Colonic mucosa (tissue), 4 donors: ENCODE measurements at regions not wholly inside any gene's neighbourhood (a gene's known extent, or its start where the extent isn't known, plus 50 kb on each side); places are given as distances from the start of the nearest gene placed in this dataset.

ENCODE experiments used
- DNase-seq: peaks from one replicate; pipeline ENCODE4 v3.0.0-alpha.2; 2020
- H3K27ac ChIP-seq: fragments of 200-600 bp; one replicate; pipeline ENCODE4 v1.8.0; 2021
- H3K27me3 ChIP-seq: fragments of 200-600 bp; one replicate; pipeline ENCODE4 v1.8.0; 2021
- H3K36me3 ChIP-seq: fragments of 200-600 bp; one replicate; pipeline ENCODE4 v1.8.0; 2021
- H3K4me1 ChIP-seq: fragments of 200-600 bp; one replicate; pipeline ENCODE4 v1.8.0; 2021; ENCODE audit warnings: mild to moderate bottlenecking
- H3K4me3 ChIP-seq: fragments of 200-600 bp; one replicate; pipeline ENCODE4 v1.8.0; 2021
- H3K9ac ChIP-seq, 2 donors: one replicate each; pipeline ENCODE4 v1.7.0; 2013; ENCODE audit warnings: control low read depth in 2 of 2, low read depth in 2 of 2, low read length in 2 of 2
- H3K9me3 ChIP-seq: fragments of 200-600 bp; one replicate; pipeline ENCODE4 v1.8.0; 2021
- intact Hi-C: fragments of 100-400 bp; cut with DNase I; formaldehyde crosslinking; loops from one replicate; pipeline ENCODE4 v1.14.1; 2022
- TF ChIP-seq, protein P1 (sequence below): fragments of 200-600 bp; IDR thresholded peaks from one replicate; pipeline ENCODE4 v1.8.0; 2022; ENCODE audit warnings: antibody characterized with exemption, mild to moderate bottlenecking
- donor health status: healthy.
- donor health status: DM: no; HTN: no; CAD: no.
- donor health status: DM: no; HTN: no; CAD: no.

DNA sequence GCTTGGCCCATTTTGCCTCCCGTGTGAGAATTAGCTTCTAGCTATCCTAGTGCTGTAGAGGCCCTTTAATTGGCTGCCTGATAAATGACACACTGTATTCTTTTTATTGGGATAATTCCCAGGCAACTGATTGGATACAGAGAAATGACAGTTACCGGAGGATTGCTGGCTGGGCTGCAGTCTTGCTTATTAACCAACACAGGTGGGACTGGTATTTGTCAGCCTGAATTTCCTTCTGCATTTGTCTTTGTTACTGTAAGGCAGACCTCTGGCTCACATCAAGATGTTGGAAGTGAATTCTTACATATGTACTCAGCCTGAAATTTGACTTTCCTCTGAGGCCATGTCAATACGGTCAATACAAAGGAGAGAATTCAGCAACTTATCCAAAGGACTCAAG, 650.8 kb upstream of the SOX9 start:
- no peaks in the 10 kb centered on the region for H3K9me3 ChIP-seq
- TF ChIP-seq, protein P1, sequence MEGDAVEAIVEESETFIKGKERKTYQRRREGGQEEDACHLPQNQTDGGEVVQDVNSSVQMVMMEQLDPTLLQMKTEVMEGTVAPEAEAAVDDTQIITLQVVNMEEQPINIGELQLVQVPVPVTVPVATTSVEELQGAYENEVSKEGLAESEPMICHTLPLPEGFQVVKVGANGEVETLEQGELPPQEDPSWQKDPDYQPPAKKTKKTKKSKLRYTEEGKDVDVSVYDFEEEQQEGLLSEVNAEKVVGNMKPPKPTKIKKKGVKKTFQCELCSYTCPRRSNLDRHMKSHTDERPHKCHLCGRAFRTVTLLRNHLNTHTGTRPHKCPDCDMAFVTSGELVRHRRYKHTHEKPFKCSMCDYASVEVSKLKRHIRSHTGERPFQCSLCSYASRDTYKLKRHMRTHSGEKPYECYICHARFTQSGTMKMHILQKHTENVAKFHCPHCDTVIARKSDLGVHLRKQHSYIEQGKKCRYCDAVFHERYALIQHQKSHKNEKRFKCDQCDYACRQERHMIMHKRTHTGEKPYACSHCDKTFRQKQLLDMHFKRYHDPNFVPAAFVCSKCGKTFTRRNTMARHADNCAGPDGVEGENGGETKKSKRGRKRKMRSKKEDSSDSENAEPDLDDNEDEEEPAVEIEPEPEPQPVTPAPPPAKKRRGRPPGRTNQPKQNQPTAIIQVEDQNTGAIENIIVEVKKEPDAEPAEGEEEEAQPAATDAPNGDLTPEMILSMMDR, result no peak
- H3K27ac ChIP-seq, result no peak overlapping the region
- H3K4me1 ChIP-seq, result no peaks in the 10 kb centered on the region
- no peak overlapping the region for H3K4me3 ChIP-seq
- intact Hi-C loops, result loop anchor here (5.0 kb wide), 2 partner anchors 642 to 1072 kb away; no protein-coding TSS in a partner anchor
- H3K27me3 ChIP-seq, result no peaks in the 10 kb centered on the region
- H3K9ac ChIP-seq, result no peak overlapping the region
- no peak for DNase-seq
- H3K36me3 ChIP-seq, result no peaks in the 10 kb centered on the region

DNA sequence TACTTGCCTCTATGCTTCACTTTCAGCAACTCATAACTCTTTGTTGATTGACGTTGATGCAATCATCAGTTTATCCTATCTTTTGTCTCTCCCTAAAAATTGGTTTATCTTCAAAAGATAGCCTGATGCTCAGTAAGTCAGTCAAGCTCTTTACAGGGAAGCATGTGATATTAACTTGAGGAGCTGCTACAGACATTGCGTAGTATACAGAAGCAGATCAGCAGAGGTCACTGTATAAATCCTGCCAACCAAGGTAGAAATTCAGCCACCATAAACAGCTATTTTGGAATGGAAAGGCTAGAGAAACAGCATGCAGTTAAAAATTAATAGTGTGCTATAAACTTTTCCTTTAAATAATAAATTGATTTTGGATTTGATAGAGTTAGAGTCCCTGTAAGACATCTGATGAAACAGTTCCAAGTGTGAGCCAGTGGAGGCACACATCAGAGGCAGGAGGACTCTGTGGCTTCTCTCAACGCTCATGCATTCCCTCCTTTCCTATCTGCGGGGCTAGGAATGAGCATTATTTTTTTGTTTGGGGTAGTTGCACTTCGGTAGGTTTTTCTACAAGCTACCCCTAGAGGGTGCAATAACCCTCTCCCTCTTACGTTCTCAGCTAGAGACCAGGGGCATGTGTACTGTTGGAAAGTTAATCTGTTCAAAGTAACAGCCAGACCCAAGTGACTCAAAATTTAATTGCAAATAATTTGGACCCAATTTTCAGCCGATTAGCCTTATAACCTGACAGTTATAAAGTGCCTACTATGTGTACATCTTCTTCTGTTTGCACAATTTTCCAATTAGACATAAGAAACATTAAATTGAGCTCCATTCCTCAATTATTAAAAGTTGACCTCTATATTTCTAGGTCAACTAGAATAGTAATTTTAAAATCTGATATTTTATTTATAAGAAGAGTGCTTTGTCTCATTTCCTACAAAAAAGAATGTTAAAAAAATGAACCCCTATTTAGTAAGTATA, 647.7 kb upstream of the SOX9 start:
- Histone ChIP-seq H3K27me3 (no peaks in the 10 kb centered on the region), H3K36me3 (no peaks in the 10 kb centered on the region), H3K4me1 (no peaks in the 10 kb centered on the region), H3K4me3 (no peak overlapping the region), H3K27ac (no peak overlapping the region), H3K9ac (no peak overlapping the region), H3K9me3 (no peaks in the 10 kb centered on the region)
- peak; percentile 30 for DNase-seq
- TF ChIP-seq, protein P1, result peak; percentile 57
- intact Hi-C loops, result loop anchor here (5.0 kb wide), 2 partner anchors 639 to 1069 kb away; no protein-coding TSS in a partner anchor

DNA sequence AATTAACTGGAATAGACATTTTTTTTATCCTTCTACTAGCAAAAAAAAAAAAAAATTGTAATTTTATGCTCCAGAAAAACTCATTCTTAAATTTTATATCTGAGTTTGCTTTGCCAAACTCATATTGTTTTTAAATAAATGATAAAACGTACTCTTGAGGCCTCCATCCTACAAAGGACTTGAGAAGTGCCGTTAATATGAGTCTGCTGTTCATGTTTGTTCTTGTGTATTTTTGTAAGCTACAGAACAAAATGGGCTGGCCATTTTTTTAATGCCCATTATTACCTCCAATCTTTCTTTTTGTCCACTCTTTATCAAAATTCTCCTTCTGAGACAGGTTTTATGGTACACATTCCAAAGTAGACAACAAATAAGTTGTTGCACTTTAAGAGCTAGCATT, 643.5 kb upstream of the SOX9 start:
- Histone ChIP-seq H3K27me3 (no peaks in the 10 kb centered on the region), H3K9ac (no peak overlapping the region), H3K27ac (no peak overlapping the region), H3K9me3 (no peaks in the 10 kb centered on the region), H3K36me3 (no peaks in the 10 kb centered on the region), H3K4me3 (no peak overlapping the region), H3K4me1 (no peaks in the 10 kb centered on the region)
- TF ChIP-seq, protein P1, result no peak
- DNase-seq, result no peak
- intact Hi-C loops, result no loop called here

DNA sequence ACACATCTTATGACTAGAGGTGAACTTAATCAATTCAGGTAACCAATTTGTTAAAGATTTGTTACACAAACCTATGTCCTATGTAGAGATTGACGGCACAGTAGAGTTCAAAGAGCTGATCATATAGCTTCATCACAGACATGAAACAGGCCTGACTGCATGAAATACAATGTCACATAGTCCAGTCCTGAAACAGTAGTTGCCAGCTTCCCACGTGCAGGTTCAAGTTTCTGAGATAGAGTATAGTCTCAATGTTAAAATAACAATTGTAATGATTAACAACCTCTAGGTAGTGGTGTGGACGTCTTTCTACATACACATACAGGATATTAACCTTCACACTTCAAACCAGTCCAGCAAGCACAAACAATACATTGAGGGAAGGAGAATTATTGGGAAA, 640.7 kb upstream of the SOX9 start:
- DNase-seq, result no peak
- Histone ChIP-seq H3K9me3 (no peaks in the 10 kb centered on the region), H3K27ac (no peak overlapping the region), H3K4me1 (no peaks in the 10 kb centered on the region), H3K36me3 (no peaks in the 10 kb centered on the region), H3K27me3 (no peaks in the 10 kb centered on the region), H3K4me3 (no peak overlapping the region), H3K9ac (no peak overlapping the region)
- intact Hi-C loops, result no loop called here
- TF ChIP-seq, protein P1, result no peak

DNA sequence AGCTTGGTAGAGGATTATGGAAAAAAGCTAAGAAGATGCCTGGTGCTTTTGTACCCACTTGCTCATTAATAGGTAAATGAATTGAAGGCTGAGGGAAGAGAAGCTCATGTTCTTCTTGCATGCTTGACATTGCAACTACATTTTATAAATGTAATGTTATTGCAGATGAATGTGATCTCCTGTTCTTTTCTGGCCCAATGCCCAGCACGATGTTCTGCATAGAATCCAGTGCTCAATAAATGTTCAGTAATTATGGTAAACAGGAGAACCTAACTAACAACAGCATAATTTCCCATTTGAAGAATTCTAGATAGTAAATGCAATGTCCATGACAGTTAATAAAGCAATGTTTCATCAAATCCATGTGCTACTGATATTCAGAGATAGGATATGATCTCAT, 638.2 kb upstream of the SOX9 start:
- Histone ChIP-seq H3K4me1 (no peaks in the 10 kb centered on the region), H3K27ac (no peak overlapping the region), H3K27me3 (no peaks in the 10 kb centered on the region), H3K9ac (no peak overlapping the region), H3K9me3 (no peaks in the 10 kb centered on the region), H3K4me3 (no peak overlapping the region), H3K36me3 (no peaks in the 10 kb centered on the region)
- TF ChIP-seq, protein P1, result no peak
- intact Hi-C loops, result no loop called here
- DNase-seq, result no peak
